GM12878 (cell line): ENCODE measurements at regions not wholly inside any gene's neighbourhood (a gene's known extent, or its start where the extent isn't known, plus 50 kb on each side); places are given as distances from the start of the nearest gene placed in this dataset.

Experiments
- ATF2 ChIP-seq: IDR thresholded peaks from 2 replicates; pipeline ENCODE4 v1.6.1; 2012; ENCODE audit warnings: low read length, inconsistent platforms
- BCLAF1 ChIP-seq: fragments of 450-650 bp; IDR thresholded peaks from 2 replicates; pipeline ENCODE4 v1.6.1; 2017; ENCODE audit warnings: antibody characterized with exemption, mild to moderate bottlenecking, moderate library complexity
- HCFC1 ChIP-seq: fragments of 150-350 bp; IDR thresholded peaks from 2 replicates; pipeline ENCODE4 v1.6.1; 2014; ENCODE audit warnings: low read length
- KAT2A ChIP-seq: conservative IDR thresholded peaks from 2 replicates; pipeline ENCODE4 v1.6.1; 2011; ENCODE audit warnings: low read depth, low read length; ENCODE audit not compliant: control insufficient read depth
- PRDM15 ChIP-seq: fragments of 450-650 bp; formaldehyde crosslinking; IDR thresholded peaks from 2 replicates; pipeline ENCODE4 v1.4.0; 2020; ENCODE audit warnings: mild to moderate bottlenecking, moderate library complexity
- RB1 ChIP-seq: fragments of 450-650 bp; formaldehyde crosslinking; IDR thresholded peaks from 2 replicates; pipeline ENCODE4 v1.6.1; 2017; ENCODE audit warnings: mild to moderate bottlenecking, borderline replicate concordance
- SMC3 ChIP-seq: IDR thresholded peaks from 2 replicates; pipeline ENCODE4 v1.6.1; 2011; ENCODE audit warnings: low read length, improper control_type of control experiment, borderline replicate concordance
- TCF3 ChIP-seq: IDR thresholded peaks from 2 replicates; pipeline ENCODE4 v1.6.1; 2012; ENCODE audit warnings: low read depth, mild to moderate bottlenecking, low read length, borderline replicate concordance; ENCODE audit not compliant: insufficient read depth
- TCF7 ChIP-seq: IDR thresholded peaks from 2 replicates; pipeline ENCODE4 v1.6.1; 2014; ENCODE audit warnings: antibody characterized with exemption, borderline replicate concordance
- ZBTB40 ChIP-seq: fragments of 450-650 bp; IDR thresholded peaks from 2 replicates; pipeline ENCODE4 v1.6.1; 2016; ENCODE audit warnings: mild to moderate bottlenecking, moderate library complexity, borderline replicate concordance
- ZNF274 ChIP-seq: IDR thresholded peaks from one replicate; pipeline ENCODE4 v1.8.0; 2011; ENCODE audit not compliant: insufficient read length, insufficient read depth

GRCh38 chr9:108283696-108284095, 572.1 kb downstream of the ACTL7B start (continued):
- TF ChIP-seq RB1 (no peak), KAT2A (no peak), HCFC1 (no peak), TCF3 (no peak), ZBTB40 (no peak), SMC3 (no peak), BCLAF1 (no peak), PRDM15 (CRISPR knock-in tag) (no peak), ATF2 (no peak), TCF7 (no peak), ZNF274 (no peak)
